ENCODE measurements at regions not wholly inside any gene's neighbourhood (a gene's known extent, or its start where the extent isn't known, plus 50 kb on each side); places are given as distances from the start of the nearest gene placed in this dataset.

- Histone ChIP-seq H3K79me2 (ENCODE audit: insufficient read depth, low read length) (no peaks in the 10 kb centered on the region), H2AFZ (ENCODE audit: low read length) (no peak overlapping the region), H3K4me3 (ENCODE audit: insufficient read depth, low read length) (no peak overlapping the region), H3K4me1 (ENCODE audit: insufficient read depth, low read length) (no peaks in the 10 kb centered on the region), H3K9me3 (ENCODE audit: low read depth, low read length) (no peaks in the 10 kb centered on the region), H3K27me3 (ENCODE audit: insufficient read depth, low read length) (peaks cover 2% of the 10 kb centered on the region), H3K27ac (ENCODE audit: low read depth, low read length) (no peak overlapping the region), H4K20me1 (ENCODE audit: insufficient read depth, low read length) (no peaks in the 10 kb centered on the region), H3K36me3 (ENCODE audit: insufficient read depth, low read length) (no peaks in the 10 kb centered on the region), H3K4me2 (ENCODE audit: insufficient read depth, low read length) (no peak overlapping the region)
- TF ChIP-seq CTCF (IDR thresholded peaks at IDR 0.05; ENCODE audit: extremely low read depth, low read depth, low read length), result no peak
- DNase-seq (ENCODE audit: insufficient read length, low spot score, missing footprints), result no peak
These were observed 118.9 kb upstream of the SSTR4 start for GRCh38 chr20:22916021-22916842.

GRCh38 chr20:22918286-22918983, 116.7 kb upstream of the SSTR4 start:
- no peaks in the 10 kb centered on the region for H3K79me2 ChIP-seq (ENCODE audit: insufficient read depth, low read length)
- no peaks in the 10 kb centered on the region for H3K9me3 ChIP-seq (ENCODE audit: low read depth, low read length)
- H3K4me3 ChIP-seq (ENCODE audit: insufficient read depth, low read length), result no peak overlapping the region
- H4K20me1 ChIP-seq (ENCODE audit: insufficient read depth, low read length), result no peaks in the 10 kb centered on the region
- no peak overlapping the region for H2AFZ ChIP-seq (ENCODE audit: low read length)
- no peak for DNase-seq (ENCODE audit: insufficient read length, low spot score, missing footprints)
- peaks cover 12% of the 10 kb centered on the region for H3K27me3 ChIP-seq (ENCODE audit: insufficient read depth, low read length)
- no peak overlapping the region for H3K4me2 ChIP-seq (ENCODE audit: insufficient read depth, low read length)
- no peak overlapping the region for H3K27ac ChIP-seq (ENCODE audit: low read depth, low read length)
- peaks cover 10% of the 10 kb centered on the region for H3K4me1 ChIP-seq (ENCODE audit: insufficient read depth, low read length)
- no peaks in the 10 kb centered on the region for H3K36me3 ChIP-seq (ENCODE audit: insufficient read depth, low read length)
- TF ChIP-seq CTCF (IDR thresholded peaks at IDR 0.05; ENCODE audit: extremely low read depth, low read depth, low read length), result no peak

DNA sequence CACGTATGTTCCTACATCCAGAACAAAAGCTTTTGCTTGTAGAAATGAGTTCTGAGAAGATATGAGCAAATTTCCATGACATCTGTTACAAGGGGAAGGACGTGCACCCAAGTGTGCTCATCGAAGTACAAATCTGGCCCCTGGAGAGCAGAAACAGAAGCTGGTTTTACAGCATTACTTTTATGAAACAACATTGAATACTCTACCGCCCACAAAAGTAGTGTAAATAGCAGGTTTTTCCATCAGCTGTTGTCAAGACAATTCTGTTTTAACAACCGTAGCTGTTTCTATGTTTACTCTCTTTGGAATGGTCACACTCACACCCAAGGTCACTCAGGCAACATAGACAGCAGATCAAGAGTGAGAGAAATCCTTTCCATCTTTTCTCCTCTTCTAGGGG, 114.2 kb upstream of the SSTR4 start:
- Histone ChIP-seq H3K27me3 (ENCODE audit: insufficient read depth, low read length) (peaks cover 19% of the 10 kb centered on the region), H2AFZ (ENCODE audit: low read length) (no peak overlapping the region), H3K79me2 (ENCODE audit: insufficient read depth, low read length) (no peaks in the 10 kb centered on the region), H3K4me2 (ENCODE audit: insufficient read depth, low read length) (no peak overlapping the region), H3K4me3 (ENCODE audit: insufficient read depth, low read length) (no peak overlapping the region), H4K20me1 (ENCODE audit: insufficient read depth, low read length) (no peaks in the 10 kb centered on the region), H3K4me1 (ENCODE audit: insufficient read depth, low read length) (peaks cover 10% of the 10 kb centered on the region), H3K9me3 (ENCODE audit: low read depth, low read length) (no peaks in the 10 kb centered on the region), H3K27ac (ENCODE audit: low read depth, low read length) (no peak overlapping the region), H3K36me3 (ENCODE audit: insufficient read depth, low read length) (no peaks in the 10 kb centered on the region)
- DNase-seq (ENCODE audit: insufficient read length, low spot score, missing footprints), result no peak
- TF ChIP-seq CTCF (IDR thresholded peaks at IDR 0.05; ENCODE audit: extremely low read depth, low read depth, low read length), result no peak

Measured in osteoblast (primary cell).